ENCODE measurements at regions not wholly inside any gene's neighbourhood (a gene's known extent, or its start where the extent isn't known, plus 50 kb on each side); places are given as distances from the start of the nearest gene placed in this dataset.

DNA sequence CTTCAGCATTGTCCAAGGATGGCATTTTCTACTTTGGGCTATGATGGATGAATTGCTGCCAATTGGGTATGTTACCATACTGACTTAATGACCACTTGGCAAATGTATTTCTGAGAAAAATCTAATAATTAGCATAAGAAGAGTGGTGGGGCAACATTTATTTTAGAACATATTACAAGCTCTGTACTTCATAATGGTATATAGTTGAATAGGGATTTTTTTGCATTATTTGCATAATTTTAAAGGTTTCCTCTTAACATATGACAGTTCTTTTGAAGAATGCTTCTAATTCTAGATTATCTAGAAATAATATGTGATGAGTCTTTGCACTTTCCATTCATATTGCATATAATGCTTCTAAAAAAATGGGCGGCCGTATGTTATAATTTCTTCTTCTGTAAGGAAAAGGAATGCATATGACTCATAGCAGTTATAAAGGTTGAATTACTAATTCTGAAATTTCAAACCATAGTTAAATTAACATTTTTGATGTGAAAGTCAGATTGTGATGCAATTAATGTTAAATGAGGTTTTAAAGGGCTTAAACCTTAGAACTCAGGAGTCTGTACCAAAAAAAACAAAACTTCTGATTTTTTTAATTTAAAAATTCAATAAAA, 1652.3 kb upstream of the SLC39A10 start:
- no peak overlapping the region for H3K4me3 ChIP-seq (ENCODE audit: low read depth, low read length, poor library complexity, severe bottlenecking)
- no peaks in the 10 kb centered on the region for H3K4me1 ChIP-seq (ENCODE audit: insufficient read depth, low read length, poor library complexity, severe bottlenecking)
- no peaks in the 10 kb centered on the region for H4K20me1 ChIP-seq (ENCODE audit: insufficient read depth, low read length)
- ChIA-PET POLR2A (interaction anchor here (0.6 to 0.7 kb wide), 2 partner anchors 13 to 612 kb away, joined by 3 read pairs; no protein-coding TSS in a partner anchor), CTCF (ENCODE audit: unreplicated experiment) (no interaction called here)
- H2AFZ ChIP-seq (ENCODE audit: low read length) = no peak overlapping the region
- H3K9me2 ChIP-seq (ENCODE audit: insufficient read depth, low read length) = no peaks in the 10 kb centered on the region
- DNase-seq (ENCODE audit: low spot score) = no peak
- no peak overlapping the region for H3K4me2 ChIP-seq (ENCODE audit: low read length)
- intact Hi-C loops (cut with micrococcal nuclease; ENCODE audit: unreplicated experiment) = no loop called here
- H3K79me2 ChIP-seq (ENCODE audit: insufficient read depth, low read depth, low read length) = no peaks in the 10 kb centered on the region
- H3K9me3 ChIP-seq (ENCODE audit: low read length) = no peaks in the 10 kb centered on the region
- no peak for TF ChIP-seq EZH2phosphoT487 (IDR thresholded peaks at IDR 0.05; ENCODE audit: borderline replicate concordance, low read depth, low read length)
- TF ChIP-seq, protein P1, sequence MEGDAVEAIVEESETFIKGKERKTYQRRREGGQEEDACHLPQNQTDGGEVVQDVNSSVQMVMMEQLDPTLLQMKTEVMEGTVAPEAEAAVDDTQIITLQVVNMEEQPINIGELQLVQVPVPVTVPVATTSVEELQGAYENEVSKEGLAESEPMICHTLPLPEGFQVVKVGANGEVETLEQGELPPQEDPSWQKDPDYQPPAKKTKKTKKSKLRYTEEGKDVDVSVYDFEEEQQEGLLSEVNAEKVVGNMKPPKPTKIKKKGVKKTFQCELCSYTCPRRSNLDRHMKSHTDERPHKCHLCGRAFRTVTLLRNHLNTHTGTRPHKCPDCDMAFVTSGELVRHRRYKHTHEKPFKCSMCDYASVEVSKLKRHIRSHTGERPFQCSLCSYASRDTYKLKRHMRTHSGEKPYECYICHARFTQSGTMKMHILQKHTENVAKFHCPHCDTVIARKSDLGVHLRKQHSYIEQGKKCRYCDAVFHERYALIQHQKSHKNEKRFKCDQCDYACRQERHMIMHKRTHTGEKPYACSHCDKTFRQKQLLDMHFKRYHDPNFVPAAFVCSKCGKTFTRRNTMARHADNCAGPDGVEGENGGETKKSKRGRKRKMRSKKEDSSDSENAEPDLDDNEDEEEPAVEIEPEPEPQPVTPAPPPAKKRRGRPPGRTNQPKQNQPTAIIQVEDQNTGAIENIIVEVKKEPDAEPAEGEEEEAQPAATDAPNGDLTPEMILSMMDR (conservative IDR thresholded peaks at IDR 0.05; ENCODE audit: low read length) = no peak
- no TSS peak for BruUV-seq (replicated peaks)
- H3K27ac ChIP-seq (ENCODE audit: low read depth, low read length, poor library complexity, severe bottlenecking) = no peak overlapping the region
- no peaks in the 10 kb centered on the region for H3K36me3 ChIP-seq (ENCODE audit: insufficient read depth, low read length)

DNA sequence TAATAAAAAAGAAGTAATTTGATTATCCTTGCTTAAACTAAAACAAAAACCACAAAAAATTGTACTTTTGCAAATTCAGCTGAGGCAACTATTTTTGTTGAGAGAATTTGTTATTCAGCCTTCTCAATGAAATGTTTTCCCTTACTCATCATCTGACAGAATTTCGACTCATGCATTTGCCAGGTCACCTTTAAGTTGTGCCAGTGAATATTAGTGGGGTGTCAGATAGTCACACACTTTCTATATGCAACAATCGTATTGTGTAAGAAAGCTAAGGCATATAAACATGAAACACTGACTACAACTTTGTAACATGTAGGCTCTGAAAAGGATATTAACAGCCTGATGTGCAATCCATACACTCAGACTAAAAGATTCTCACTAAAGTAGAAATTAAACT, 1653.1 kb upstream of the SLC39A10 start:
- POLR2A ChIA-PET = interaction anchor here (0.6 to 0.9 kb wide), 4 partner anchors 16 to 612 kb away, joined by 3 to 5 read pairs (median 3); no protein-coding TSS in a partner anchor

More for the DNA sequence above, 1653.1 kb upstream of the SLC39A10 start:
- CTCF ChIA-PET (ENCODE audit: unreplicated experiment) = no interaction called here
- intact Hi-C loops (cut with micrococcal nuclease; ENCODE audit: unreplicated experiment) = no loop called here
- no peak for DNase-seq (ENCODE audit: low spot score)
- H3K36me3 ChIP-seq (ENCODE audit: insufficient read depth, low read length) = no peaks in the 10 kb centered on the region
- no peaks in the 10 kb centered on the region for H3K4me1 ChIP-seq (ENCODE audit: insufficient read depth, low read length, poor library complexity, severe bottlenecking)
- no peak overlapping the region for H3K4me3 ChIP-seq (ENCODE audit: low read depth, low read length, poor library complexity, severe bottlenecking)
- no peak overlapping the region for H3K27ac ChIP-seq (ENCODE audit: low read depth, low read length, poor library complexity, severe bottlenecking)
- no TSS peak for BruUV-seq (replicated peaks)
- no peaks in the 10 kb centered on the region for H3K9me2 ChIP-seq (ENCODE audit: insufficient read depth, low read length)
- no peak overlapping the region for H2AFZ ChIP-seq (ENCODE audit: low read length)
- no peak overlapping the region for H3K4me2 ChIP-seq (ENCODE audit: low read length)
- no peaks in the 10 kb centered on the region for H4K20me1 ChIP-seq (ENCODE audit: insufficient read depth, low read length)
- TF ChIP-seq EZH2phosphoT487 (IDR thresholded peaks at IDR 0.05; ENCODE audit: borderline replicate concordance, low read depth, low read length) = no peak
- TF ChIP-seq, protein P1 (conservative IDR thresholded peaks at IDR 0.05; ENCODE audit: low read length) = no peak
- H3K9me3 ChIP-seq (ENCODE audit: low read length) = no peaks in the 10 kb centered on the region
- H3K79me2 ChIP-seq (ENCODE audit: insufficient read depth, low read depth, low read length) = no peaks in the 10 kb centered on the region
